K562 (cell line): ENCODE measurements at regions not wholly inside any gene's neighbourhood (a gene's known extent, or its start where the extent isn't known, plus 50 kb on each side); places are given as distances from the start of the nearest gene placed in this dataset.

Experiments used
- CBFA2T3 ChIP-seq: fragments of 450-650 bp; IDR thresholded peaks from 2 replicates; pipeline ENCODE4 v1.6.1; 2017
- CHD2 ChIP-seq: IDR thresholded peaks from 2 replicates; pipeline ENCODE4 v1.6.1; 2011; ENCODE audit warnings: low read depth, low read length
- E2F5 ChIP-seq: sonication (generic); formaldehyde crosslinking; IDR thresholded peaks from 2 replicates; pipeline ENCODE4 v1.8.0; 2022; ENCODE audit warnings: mild to moderate bottlenecking, missing genetic modification reagents
- E2F8 ChIP-seq: fragments of 450-650 bp; IDR thresholded peaks from 2 replicates; pipeline ENCODE4 v1.7.1; 2018; ENCODE audit warnings: mild to moderate bottlenecking, low read depth; ENCODE audit not compliant: partially characterized antibody
- ELF1 ChIP-seq: fragments of 200-800 bp; sonication (Bioruptor generic); IDR thresholded peaks from 2 replicates; pipeline ENCODE4 v1.6.1; 2016; ENCODE audit warnings: missing genetic modification characterization, missing compliant biosample characterization
- FOXA1 ChIP-seq: fragments of 450-650 bp; IDR thresholded peaks from 2 replicates; pipeline ENCODE4 v1.6.1; 2016; ENCODE audit warnings: mild to moderate bottlenecking, borderline replicate concordance
- FOXM1 ChIP-seq, 2 experiments: fragments of 450-650 bp in 1 of 2; sonication (generic) in 1 of 2; formaldehyde crosslinking in 1 of 2; IDR thresholded peaks; 2 replicates each; pipeline versions ENCODE4 v1.6.1 to v1.9.0; 2017 to 2022; ENCODE audit warnings: low read depth in 2 of 2, mild to moderate bottlenecking in 2 of 2, missing genetic modification reagents in 1 of 2, moderate library complexity in 1 of 2
- GATAD2A ChIP-seq: fragments of 450-650 bp; IDR thresholded peaks from 2 replicates; pipeline ENCODE4 v1.6.1; 2017
- HES1 ChIP-seq: fragments of 450-650 bp; IDR thresholded peaks from 2 replicates; pipeline ENCODE4 v1.6.1; 2016; ENCODE audit warnings: low read depth, mild to moderate bottlenecking, moderate library complexity
- HMBOX1 ChIP-seq: sonication (generic); IDR thresholded peaks from 2 replicates; pipeline ENCODE4 v1.6.1; 2016
- ILK ChIP-seq: fragments of 450-650 bp; IDR thresholded peaks from 2 replicates; pipeline ENCODE4 v1.6.1; 2016; ENCODE audit warnings: missing genetic modification characterization, low read depth, mild to moderate bottlenecking, missing compliant biosample characterization, moderate library complexity, borderline replicate concordance
- KLF16 ChIP-seq: IDR thresholded peaks from 2 replicates; pipeline ENCODE4 v1.6.1; 2016; ENCODE audit warnings: antibody characterized with exemption
- MAFG ChIP-seq: fragments of 450-650 bp; conservative IDR thresholded peaks from 2 replicates; pipeline ENCODE4 v1.6.1; 2016; ENCODE audit warnings: missing genetic modification characterization, missing compliant biosample characterization
- NUFIP1 ChIP-seq: fragments of 450-650 bp; IDR thresholded peaks from 2 replicates; pipeline ENCODE4 v1.6.1; 2018; ENCODE audit not compliant: partially characterized antibody
- POLR2AphosphoS5 ChIP-seq: IDR thresholded peaks from 2 replicates; pipeline ENCODE4 v1.6.1; 2011; ENCODE audit warnings: mild to moderate bottlenecking, low read depth, low read length, moderate library complexity; ENCODE audit not compliant: control insufficient read depth, insufficient read depth
- RFX5 ChIP-seq: IDR thresholded peaks from 2 replicates; pipeline ENCODE4 v1.6.1; 2011; ENCODE audit warnings: low read depth, mild to moderate bottlenecking, improper control_type of control experiment, low read length
- SAFB ChIP-seq: fragments of 200-400 bp; formaldehyde crosslinking; IDR thresholded peaks from 2 replicates; pipeline ENCODE4 v1.6.1; 2017; ENCODE audit warnings: low read depth, low read length, borderline replicate concordance
- TAF1 ChIP-seq: IDR thresholded peaks from 2 replicates; pipeline ENCODE4 v1.6.1; 2011; ENCODE audit warnings: mild to moderate bottlenecking, low read length, moderate library complexity; ENCODE audit not compliant: insufficient read depth, control insufficient read depth, severe bottlenecking; ENCODE audit errors: extremely low read depth
- TCF7L2 ChIP-seq: fragments of 150-350 bp; IDR thresholded peaks from 2 replicates; pipeline ENCODE4 v1.6.1; 2016; ENCODE audit warnings: low read depth, mild to moderate bottlenecking, low read length, moderate library complexity
- TEAD2 ChIP-seq: fragments of 450-650 bp; IDR thresholded peaks from 2 replicates; pipeline ENCODE4 v1.6.1; 2016; ENCODE audit warnings: missing genetic modification characterization, control low read depth, missing compliant biosample characterization
- ZBTB1 ChIP-seq: sonication (generic); formaldehyde crosslinking; IDR thresholded peaks from 2 replicates; pipeline ENCODE4 v1.8.1; 2023; ENCODE audit warnings: missing genetic modification reagents, low read depth, mild to moderate bottlenecking, borderline replicate concordance
- ZNF239 ChIP-seq: fragments of 250-450 bp; sonication (Bioruptor Pico); IDR thresholded peaks from 2 replicates; pipeline ENCODE4 v1.4.0; 2020; ENCODE audit warnings: mild to moderate bottlenecking
- ZNF280B ChIP-seq: fragments of 250-450 bp; sonication (Bioruptor Pico); IDR thresholded peaks from 2 replicates; pipeline ENCODE4 v1.5.1; 2021; ENCODE audit warnings: mild to moderate bottlenecking
- ZNF785 ChIP-seq: fragments of 250-450 bp; sonication (Bioruptor Pico); IDR thresholded peaks from 2 replicates; pipeline ENCODE4 v1.4.0; 2020; ENCODE audit warnings: mild to moderate bottlenecking

GRCh38 chr3:153289334-153289808 is 127.3 kb downstream of the RAP2B start (continued):
- TF ChIP-seq MAFG (tag), result peak; percentile 98
- peak; percentile 25; the same call in 1 of the 2 replicates for TF ChIP-seq ZNF239 (CRISPR knock-in tag)
- TF ChIP-seq HES1, result peak; percentile 27; the same call in 1 of the 2 replicates
- no peak for TF ChIP-seq E2F8
- no peak for TF ChIP-seq POLR2AphosphoS5
- no peak for TF ChIP-seq TAF1
- TF ChIP-seq ZNF785 (CRISPR knock-in tag), result no peak
- no peak for TF ChIP-seq ILK (tag)
- no peak for TF ChIP-seq TEAD2 (tag)
- no peak for TF ChIP-seq KLF16
- no peak for TF ChIP-seq FOXA1
- TF ChIP-seq NUFIP1, result peak; percentile 13
- no peak for TF ChIP-seq FOXM1 (IDR thresholded peaks at IDR 0.05; ENCODE audit: low read depth)
- TF ChIP-seq FOXM1 (CRISPR knock-in tag; IDR thresholded peaks at IDR 0.05; ENCODE audit: low read depth), result no peak
- no peak for TF ChIP-seq TCF7L2
- TF ChIP-seq SAFB, result no peak
- TF ChIP-seq ZNF280B (CRISPR knock-in tag), result no peak
- TF ChIP-seq ZBTB1 (CRISPR knock-in tag), result no peak
- no peak for TF ChIP-seq RFX5
- no peak for TF ChIP-seq CBFA2T3
- TF ChIP-seq ELF1, result no peak
- no peak for TF ChIP-seq GATAD2A
- TF ChIP-seq HMBOX1, result peak; percentile 99
- TF ChIP-seq E2F5 (CRISPR knock-in tag), result no peak
- TF ChIP-seq CHD2, result no peak
